Hematopoietic multipotent progenitor cell treated with erythropoietin and hydrocortisone succinate and interleukin-3 and kit ligand, for 8 days (in vitro differentiated cells): ENCODE measurements at regions not wholly inside any gene's neighbourhood (a gene's known extent, or its start where the extent isn't known, plus 50 kb on each side); places are given as distances from the start of the nearest gene placed in this dataset.
A peak's percentile ranks its signal among the peaks of the same experiment; 100 is the strongest.

ENCODE experiments used
- DNase-seq: peaks from one replicate; pipeline ENCODE4 v3.0.0-alpha.2; 2015

DNA sequence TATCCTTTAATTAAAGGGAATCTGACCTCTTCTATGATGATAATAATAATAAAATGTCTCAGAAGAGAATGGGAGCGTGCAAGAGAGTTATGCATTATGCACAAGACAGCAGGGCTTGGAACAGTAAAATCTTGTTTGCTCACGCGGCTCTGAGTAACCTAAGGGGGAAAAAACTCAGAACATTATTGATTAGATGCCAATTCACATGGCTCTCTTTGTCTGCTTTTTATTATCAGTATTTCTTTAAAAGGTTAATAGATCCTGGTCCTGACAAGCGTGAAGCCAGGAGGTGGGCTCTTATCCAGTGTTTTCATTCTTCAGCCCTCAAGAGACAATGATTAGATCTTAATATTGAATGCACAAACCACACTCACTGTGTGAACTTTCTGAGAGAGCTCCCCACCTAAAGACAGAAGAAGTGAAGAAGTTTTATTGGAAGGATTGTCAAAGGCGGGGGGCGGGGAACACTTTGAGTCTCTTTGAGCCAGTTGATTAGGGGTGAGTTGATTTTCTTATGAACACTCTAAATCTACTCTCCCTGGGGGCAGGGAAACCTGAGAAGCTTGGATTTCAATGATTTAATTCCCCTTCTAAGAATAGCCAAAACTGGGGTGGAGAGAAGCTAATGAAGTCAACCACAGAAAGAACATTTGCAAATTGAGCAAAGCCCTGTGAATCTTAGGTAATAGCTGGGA lies 127.5 kb upstream of the CTAGE1 start:
- no peak for DNase-seq

DNA sequence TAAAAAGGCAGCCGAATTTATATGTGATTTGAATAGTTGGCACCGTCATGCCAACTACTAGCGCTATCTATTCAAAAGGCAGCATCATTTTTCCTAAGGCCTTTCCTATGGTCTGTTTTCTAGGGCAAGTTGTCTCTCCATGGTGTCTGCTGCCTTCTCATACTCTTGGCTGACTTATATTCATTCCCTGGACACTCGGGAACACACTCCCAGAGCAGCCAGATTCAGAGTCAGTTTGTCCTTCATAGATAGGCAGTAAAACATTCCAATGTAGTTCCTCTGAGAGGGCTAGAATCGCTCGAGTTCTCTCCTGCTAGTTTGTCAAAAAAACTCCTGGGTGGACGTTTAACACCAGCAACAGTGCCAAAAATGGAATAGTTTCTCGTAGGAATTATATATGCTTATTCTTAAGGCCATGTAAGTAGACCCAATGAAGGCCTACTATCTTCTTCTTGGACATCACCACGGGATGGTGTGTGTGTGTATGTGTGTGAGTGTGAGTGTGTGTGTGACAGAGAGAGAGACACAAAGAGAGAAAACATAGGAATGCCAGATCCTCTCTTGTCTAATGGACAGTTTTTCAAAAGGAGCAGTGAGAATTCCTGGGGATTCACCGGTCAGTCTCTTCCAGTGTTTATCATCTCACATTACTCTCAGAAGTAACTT lies 129.3 kb upstream of the CTAGE1 start:
- no peak for DNase-seq

DNA sequence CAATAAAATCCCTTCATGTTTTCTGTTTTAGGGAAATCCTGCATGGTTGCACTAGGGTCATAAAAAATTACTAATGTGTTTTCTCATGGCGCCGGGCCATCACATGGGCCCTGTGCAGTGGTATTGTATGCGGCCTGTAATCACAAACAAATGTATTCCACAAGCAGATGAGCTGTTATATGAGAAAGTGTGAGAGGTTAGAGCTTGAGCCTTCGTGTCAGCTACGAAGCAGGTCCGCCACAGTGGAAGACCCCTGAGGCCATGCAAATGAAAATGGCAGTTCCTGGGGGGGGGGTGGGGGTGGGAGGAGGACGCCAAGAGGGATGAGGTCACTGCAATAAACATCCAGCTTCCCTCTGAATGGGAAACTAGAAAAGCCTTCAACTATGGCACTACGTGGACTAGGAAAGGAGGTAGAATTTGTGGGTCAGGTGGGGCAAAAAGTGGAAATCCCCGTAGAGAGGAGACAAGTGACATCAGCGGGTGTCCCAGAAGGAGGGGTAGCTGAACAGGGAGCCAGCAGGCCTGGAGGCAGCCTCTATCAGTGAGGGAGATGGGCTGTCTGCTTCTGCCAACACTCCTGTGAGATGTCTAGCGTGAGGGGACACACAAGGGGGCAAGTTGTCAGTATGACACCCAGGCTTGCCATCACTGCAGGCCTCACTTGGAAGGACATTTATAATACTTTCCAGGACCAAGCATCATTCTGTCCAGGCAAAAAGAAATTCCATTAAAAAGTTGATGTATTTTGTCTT lies 130.3 kb upstream of the CTAGE1 start:
- no peak for DNase-seq

DNA sequence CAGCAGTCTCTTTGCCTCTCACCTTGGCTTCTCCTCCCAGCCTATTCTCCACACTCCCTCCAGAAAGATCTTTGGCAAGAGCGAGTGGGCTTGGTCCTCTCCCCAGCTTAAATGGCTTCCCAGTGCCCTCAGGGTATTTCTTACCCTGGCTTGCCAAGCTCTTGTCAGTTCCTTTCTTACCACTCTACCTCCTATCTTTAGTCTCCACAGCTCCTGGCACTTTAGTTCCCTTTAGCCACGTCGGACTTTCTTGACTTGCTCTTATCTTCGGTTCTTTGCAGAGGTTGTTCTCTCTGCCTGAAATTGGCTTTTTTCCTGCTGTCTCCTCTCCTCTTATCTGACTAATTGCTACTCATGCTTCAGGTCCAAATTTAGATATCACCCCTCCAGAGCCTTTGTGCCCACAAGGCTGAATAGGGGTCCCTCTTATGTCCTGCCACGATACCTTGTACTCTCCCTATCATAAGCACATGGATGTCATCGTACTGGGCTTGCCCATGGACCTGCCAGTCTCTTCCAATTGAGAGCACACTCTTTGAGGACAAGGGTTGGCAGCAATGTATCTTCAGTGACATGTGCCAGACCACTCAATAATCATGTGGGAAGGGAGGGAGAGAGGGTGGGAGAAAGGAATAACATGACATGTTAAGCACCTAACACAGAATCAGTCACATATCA lies 131.7 kb upstream of the CTAGE1 start:
- no peak for DNase-seq

DNA sequence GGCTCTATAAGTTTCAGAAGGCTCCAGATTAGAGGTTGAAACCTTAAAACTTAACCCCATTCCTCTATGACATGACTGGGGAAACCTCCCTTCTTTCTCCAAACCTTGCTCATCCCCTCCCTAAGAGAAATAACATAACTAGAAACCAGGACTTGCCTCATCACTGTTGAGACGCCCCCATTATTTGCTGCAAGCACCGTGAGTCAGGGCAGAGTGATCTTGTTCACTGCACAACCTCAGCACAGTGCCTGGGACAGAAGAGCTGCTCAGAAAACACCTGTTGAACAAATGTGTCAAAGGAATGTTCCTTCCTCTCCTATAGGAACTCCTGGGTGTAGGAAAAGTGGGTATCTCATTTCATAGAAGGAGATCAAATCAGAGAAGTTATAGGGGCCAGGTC lies 132.7 kb upstream of the CTAGE1 start:
- no peak for DNase-seq

DNA sequence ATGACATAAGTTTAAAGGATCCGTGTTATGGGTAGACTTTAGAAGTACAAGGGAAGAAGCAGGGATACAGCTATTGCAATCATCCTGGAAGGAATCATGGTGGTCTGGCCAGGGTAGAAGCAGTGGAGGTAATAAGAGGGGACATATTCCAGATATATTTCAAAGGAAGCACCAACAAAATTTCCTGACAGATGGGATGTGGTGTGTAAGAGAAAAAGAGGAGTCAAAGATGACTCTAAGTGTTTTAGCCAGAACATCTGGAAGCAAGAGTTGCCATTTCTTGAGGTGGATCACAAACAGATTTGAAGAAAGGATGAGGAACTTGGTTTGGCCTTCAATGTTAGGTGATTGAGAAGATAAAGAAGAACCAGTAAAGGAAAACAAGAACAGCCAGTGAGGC lies 133.1 kb upstream of the CTAGE1 start:
- DNase-seq, result no peak

DNA sequence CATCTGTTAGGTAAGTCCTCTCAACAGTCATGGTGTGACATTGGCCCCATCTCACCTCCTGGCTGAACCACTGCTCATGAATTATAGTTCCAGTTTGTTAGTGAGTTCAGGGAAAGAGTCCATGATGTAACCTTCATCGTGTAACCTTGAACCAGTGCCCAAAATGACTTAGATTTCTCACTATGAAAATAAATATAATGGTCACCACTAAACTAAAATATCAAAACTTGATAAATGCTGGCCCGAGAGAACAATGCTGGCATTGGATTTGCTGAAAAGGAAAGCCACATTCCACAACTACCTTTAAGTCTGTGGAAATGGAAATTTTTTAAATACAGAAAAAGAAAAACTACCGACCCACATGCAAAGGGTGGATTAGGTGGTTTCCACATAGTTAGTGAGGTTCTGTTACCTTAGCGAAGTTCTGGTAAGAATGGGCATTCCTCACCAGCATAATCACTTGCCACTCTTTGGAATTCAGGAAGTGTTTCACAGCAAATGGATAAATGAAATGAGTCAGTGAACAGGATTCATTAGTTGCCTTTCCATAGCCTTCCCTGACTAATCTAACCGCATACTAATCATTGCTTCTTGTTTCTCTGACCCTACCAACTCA lies 133.9 kb upstream of the CTAGE1 start:
- no peak for DNase-seq

DNA sequence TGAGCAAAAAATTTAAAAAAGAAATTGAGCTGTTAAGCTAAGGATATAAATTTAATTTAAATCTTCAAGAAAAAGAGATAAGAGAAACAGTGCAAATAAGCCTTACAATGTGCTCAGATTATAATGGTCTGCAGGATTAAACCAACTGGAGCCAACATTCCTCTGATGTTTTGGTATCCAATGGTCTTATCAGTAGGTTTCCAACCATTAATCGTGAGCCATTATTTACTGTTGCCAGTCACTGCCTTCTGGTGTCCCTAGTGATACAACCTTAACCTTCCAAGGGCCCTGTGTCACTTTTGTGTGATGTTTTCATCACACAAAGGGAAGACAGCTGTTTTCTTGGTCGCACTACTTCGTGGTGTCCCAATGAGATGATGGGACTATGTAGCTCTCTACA lies 134.5 kb upstream of the CTAGE1 start:
- no peak for DNase-seq

DNA sequence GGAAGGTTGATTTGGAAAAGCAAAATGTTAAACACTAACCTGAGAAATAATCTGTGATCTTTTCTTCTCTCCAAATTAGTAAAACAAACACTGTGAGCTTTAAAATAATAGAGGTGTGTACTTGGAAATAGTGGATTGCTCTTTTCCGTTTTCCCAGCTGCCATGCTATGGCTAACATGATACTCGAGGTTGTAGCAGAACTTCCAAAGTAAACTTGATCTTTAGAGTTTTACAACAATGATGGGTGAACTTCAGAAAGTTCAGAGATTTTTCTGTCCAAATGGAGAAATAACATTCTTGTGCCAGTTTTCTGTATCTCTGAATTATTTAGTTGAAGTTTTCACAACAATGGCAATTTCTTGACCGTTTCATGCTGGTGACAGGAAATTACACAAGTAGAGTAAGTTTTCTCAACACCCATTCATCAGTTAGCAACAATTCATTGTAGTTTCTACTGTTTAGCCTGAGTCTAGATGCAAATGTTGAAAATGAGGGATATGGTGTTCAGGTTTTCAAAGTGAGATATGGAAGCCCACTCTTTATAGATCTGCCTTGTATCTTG lies 135.3 kb upstream of the CTAGE1 start:
- no peak for DNase-seq

DNA sequence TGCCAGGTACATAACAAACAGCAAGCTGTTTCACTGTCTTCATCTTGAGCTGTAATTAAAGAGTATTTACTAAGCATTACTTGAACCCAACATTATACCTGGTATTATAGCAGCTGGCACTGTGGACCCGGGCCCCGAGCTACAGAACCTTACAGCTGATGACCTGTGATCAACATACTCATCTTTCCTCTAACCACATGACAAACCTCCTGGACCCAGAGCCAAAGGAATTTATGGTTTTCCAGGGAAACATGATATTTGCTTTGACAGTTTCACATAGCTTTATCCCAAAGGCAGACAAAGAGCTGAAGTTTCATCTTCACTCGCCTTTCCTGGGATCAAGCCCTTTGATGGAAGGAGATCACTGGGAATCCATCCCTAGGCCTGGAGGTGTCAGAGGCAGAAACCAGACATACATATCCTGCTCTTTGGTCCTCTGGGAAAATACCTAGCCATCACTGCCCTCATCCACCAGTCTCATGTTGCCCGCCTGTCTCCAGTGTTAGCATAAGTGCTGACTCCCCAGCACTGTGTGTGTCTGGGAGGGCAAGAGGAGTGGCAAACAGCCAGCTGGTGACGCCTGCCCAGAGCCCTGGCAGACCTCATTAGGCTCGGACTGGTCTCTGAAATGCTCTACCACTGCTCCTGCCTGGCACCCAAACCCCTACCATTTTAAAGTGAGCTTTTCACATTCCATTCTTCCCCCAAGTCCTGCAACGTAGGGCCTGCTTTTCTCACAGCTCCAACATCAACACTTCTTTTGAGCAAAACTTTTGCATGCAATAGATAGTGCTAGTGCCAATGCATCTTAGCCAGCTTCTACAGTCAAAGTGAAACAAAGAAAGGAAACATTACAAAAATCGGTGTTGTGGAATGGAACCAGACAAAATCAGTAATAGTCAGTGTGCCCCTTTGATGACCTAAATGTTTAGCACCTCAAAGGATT lies 138.8 kb upstream of the CTAGE1 start:
- DNase-seq, result no peak

DNA sequence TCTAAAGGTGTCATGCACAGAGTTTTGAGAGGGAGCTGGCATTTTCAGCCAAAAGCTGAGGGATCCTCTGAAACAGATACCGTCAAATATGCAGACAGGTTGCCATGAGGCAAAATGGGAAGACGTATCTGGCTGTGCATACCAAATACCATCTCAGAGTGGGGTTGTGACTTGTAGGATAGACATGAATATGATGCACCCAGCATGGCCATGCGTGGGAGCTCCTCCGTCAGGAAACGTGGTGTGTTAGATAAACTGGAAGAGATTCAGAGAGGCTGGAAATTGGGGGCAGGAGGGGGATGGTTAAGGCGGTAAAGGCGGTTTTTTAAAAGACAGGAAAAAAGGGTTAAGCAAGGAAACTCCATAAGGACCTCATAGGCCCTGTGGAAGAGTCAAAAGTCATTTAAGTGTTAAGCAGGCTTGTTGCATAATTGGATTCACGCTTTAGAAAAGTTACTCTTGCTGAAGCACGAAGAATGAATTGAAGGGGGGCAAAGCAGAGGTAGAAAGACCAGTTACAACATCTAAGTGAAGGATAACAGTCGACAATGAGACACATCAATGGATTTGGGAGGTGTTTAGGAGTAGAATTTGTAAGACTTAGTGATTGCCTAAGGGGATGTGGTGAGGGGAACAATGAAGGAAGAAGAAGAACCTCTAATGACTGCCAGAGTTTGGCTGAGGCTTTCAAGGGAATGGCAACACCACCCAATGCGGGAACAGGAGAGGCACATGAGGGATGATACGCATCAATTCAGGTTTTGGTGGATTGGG lies 139.6 kb upstream of the CTAGE1 start:
- DNase-seq, result no peak

DNA sequence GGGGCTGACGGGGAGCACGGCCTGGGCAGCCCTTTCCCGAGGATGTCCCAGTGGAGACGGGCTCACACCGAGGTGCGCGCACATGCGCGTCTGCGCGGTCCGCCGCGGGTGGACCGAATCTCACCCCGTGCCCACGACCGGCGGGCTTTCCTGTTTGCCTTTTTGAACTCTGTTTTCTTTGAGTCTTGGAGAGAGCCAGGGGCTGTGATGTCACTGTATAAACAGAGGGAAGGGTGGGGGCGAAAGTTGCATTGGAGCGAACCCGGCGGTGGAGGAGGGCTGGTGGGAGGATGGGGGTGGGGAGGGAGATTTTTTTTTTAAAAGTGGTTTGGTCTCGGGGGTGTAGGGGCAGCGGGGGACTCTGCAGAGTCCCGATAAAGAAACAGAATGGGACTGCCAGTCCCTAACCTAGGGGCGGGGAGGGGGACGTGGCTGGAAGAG lies 141.2 kb upstream of the CTAGE1 start:
- DNase-seq, result no peak

DNA sequence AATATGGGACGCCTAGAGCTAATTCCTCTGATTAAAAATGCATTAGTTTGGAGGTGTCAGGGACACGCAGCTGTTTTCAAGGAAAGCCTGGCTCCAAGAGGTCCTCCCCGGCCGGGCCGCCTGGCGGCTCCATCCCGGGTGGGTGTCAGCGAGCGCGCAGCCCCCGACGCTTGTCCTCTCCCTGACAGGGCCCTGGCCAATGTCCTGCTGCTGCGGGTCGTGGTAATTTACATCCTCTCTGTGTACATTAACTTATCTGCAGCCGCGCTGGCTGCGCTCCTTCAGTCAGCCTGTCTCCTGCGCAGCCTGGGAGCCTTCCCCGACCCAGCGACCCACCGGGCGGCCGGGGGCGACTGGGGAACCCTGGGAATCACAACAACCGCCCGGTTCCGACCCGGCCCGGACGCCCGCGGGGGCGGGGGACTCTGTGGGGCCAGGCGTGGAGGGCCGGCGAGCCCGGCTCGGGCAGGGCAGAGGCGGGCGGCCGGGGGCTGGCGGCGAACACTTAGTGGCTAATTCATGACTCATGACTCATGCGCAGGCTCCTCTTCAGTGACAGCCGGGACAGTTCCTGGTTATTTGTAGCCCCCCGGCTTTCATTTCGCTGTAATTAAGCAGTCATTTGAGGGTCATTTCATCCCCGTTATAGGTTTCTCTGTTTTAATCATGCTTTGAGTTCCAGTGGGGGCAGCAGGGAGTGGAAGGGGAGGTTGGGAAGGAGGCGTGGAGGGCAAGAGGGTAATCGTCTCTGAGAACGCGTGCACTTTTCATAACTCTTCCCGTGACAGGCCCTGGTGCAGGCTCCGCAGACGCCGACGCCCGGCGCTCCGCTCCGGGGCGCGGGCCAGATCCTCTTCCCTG lies 141.9 kb upstream of the CTAGE1 start:
- no peak for DNase-seq

DNA sequence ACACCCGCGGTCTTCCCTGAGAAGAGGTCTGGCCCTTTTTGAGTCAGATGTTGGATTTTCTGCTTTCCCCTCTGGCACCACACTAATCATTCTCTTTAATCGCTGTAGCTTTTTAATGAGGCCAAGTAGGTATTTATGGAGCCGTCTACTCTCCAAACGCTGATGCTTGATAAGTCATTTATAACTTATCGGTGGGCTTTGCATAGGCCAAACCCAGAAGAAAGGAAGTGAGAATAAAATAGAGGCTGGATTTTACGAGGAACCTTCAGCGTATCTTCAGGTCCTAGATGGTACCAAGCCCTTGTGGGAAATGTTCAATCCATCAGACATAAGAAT lies 142.5 kb upstream of the CTAGE1 start:
- no peak for DNase-seq

DNA sequence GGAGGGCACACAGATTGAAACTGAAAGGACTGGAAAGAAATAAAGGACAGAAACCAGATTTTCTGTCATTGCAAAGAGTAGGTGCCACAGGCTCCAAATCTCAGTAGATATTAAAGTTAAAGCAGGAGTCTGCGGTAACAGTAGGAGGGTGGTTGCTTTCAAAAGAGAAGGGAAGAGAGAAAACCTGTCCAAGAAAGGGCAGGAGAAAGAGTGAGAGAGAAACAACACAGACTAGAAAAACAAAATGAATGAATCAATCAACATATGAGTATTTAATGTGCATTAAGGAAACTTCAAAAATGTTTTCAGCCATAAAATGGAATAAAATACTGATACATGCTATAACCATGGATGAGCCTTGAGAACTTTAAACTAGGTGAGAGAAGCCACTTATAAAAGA lies 143.1 kb upstream of the CTAGE1 start:
- DNase-seq, result no peak

DNA sequence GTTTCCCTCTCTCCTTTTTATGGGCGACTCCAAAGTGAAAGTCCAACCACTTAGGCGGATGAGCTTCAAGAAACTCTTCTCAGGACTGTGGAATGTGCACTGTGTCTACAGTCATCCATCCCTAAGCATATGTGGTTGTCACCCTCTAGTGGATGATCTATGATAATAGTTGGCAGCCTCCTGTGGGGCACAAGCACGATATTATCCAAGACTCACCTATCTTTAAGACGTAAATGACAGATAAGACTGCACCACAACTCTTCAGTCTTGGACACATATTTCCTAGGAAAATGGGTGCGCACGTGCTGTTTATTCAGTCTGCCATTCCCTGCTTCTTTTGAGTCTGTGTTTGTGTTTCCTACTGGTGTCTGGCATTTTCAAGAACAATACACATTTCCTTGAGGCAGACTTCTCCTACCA lies 145.5 kb upstream of the CTAGE1 start:
- peak; percentile 53 for DNase-seq

DNA sequence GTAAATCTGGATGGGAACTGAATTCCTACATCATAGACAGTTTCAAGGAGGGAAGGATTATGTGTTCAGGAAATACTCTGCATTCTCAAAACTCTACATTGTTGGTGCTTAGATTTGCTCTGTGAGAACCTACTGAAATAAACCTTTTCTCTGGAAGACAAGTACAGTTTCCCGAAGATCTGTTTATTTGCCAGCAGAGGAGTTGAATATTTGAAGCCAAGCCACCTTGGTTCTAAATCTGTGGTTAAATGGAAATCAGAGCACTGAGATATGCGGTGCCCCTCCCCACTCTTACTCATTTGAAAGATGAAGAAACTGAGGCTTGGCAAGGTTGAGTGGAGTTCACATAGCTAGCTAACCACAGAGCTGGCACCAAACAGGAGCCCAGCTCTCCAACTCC lies 146.3 kb upstream of the CTAGE1 start:
- no peak for DNase-seq

DNA sequence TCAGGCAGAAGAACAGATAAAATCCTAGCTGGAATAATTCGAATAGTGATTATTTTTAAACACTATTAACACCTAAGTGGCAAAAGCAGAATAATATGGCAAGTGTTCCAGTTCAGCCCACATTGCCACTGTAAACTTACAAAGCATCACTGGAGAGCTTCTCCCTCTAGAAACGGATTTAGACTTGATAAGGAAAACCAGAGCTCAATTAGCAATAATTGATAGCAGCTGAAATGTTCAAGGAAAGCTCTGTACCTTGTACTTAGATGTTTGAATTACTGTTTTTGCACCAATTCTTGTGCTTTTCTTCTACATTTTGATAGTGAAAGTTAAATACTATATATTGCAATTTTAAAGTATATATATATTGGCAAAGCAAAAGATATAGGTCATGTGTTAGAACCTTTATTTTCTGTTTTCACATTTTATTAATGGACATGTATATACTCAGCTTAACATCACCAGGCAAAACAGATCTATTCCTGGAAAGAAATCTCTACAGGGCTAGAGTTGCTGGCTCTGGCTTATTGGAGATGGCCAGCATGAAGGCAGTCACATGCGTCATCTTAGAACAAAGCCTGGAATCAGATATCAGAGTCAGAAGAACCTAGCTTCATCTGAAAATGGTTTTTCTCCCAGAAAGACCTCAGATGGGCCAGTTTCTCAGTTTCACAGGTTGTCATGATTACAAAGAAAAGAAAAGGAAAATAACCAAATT lies 149.1 kb upstream of the CTAGE1 start:
- no peak for DNase-seq

DNA sequence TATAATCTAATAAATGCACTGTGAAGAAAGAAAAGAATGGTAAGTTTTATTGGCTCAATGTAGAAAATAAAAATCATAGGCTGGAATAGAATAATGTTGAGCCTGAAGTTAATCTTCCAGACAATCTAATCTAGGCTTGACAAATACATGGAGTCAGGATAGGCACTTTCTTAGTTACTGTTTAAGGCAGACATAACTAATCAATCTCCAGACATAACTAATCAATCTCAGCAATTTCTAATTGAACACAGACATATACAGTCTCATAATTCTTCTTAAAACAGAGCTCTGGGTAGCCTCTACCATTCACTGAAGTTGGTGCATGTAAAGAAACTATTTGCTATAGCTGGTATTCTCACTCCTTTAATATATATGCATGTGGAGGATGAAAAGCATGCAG lies 150.1 kb upstream of the CTAGE1 start:
- DNase-seq, result no peak
